HepG2 (cell line): ENCODE measurements at regions not wholly inside any gene's neighbourhood (a gene's known extent, or its start where the extent isn't known, plus 50 kb on each side); places are given as distances from the start of the nearest gene placed in this dataset.

Experiments
- ATF7-NPFF ChIP-seq: sonication (generic); formaldehyde crosslinking; IDR thresholded peaks from 2 replicates; pipeline ENCODE4 v1.8.1; 2023; ENCODE audit warnings: mild to moderate bottlenecking, low read depth, missing genetic modification reagents, moderate library complexity
- CREM ChIP-seq, 2 experiments: sonication (generic) in 1 of 2; formaldehyde crosslinking in 1 of 2; IDR thresholded peaks; 2 replicates each; pipeline versions ENCODE4 v1.4.0 to v1.6.1; 2016 to 2020; ENCODE audit warnings: antibody characterized with exemption in 1 of 2, mild to moderate bottlenecking in 1 of 2, missing genetic modification reagents in 1 of 2
- DPF2 ChIP-seq: sonication (generic); formaldehyde crosslinking; IDR thresholded peaks from 2 replicates; pipeline ENCODE4 v1.4.0; 2020; ENCODE audit warnings: mild to moderate bottlenecking, low read depth, missing genetic modification reagents, borderline replicate concordance
- MAZ ChIP-seq, 2 experiments: sonication (generic) in 1 of 2; formaldehyde crosslinking in 1 of 2; IDR thresholded peaks; 2 replicates each; pipeline versions ENCODE4 v1.5.0 to v1.6.1; 2012 to 2020; ENCODE audit warnings: low read depth in 2 of 2, mild to moderate bottlenecking in 2 of 2, borderline replicate concordance in 1 of 2, improper control_type of control experiment in 1 of 2, low read length in 1 of 2, missing genetic modification reagents in 1 of 2, moderate library complexity in 1 of 2
- RFXANK ChIP-seq: IDR thresholded peaks from 2 replicates; pipeline ENCODE4 v1.6.1; 2016
- TOPORS ChIP-seq: sonication (generic); formaldehyde crosslinking; IDR thresholded peaks from 2 replicates; pipeline ENCODE4 v1.8.0; 2023; ENCODE audit warnings: mild to moderate bottlenecking, missing genetic modification reagents
- ZBTB8A ChIP-seq: sonication (generic); formaldehyde crosslinking; IDR thresholded peaks from 2 replicates; pipeline ENCODE4 v1.4.0; 2020; ENCODE audit warnings: mild to moderate bottlenecking, low read depth, missing genetic modification reagents, borderline replicate concordance
- ZGPAT ChIP-seq: IDR thresholded peaks from 2 replicates; pipeline ENCODE4 v1.6.1; 2016; ENCODE audit warnings: mild to moderate bottlenecking
- ZNF326 ChIP-seq: sonication (generic); formaldehyde crosslinking; IDR thresholded peaks from 2 replicates; pipeline ENCODE4 v1.4.0; 2020; ENCODE audit warnings: missing genetic modification reagents, borderline replicate concordance
- ZNF362 ChIP-seq: sonication (generic); formaldehyde crosslinking; IDR thresholded peaks from 2 replicates; pipeline ENCODE4 v1.4.0; 2020; ENCODE audit warnings: missing genetic modification reagents, mild to moderate bottlenecking, borderline replicate concordance
- ZNF556 ChIP-seq: sonication (generic); formaldehyde crosslinking; IDR thresholded peaks from 2 replicates; pipeline ENCODE4 v1.4.0; 2020; ENCODE audit warnings: mild to moderate bottlenecking, missing genetic modification reagents, borderline replicate concordance
- ZNF770 ChIP-seq: sonication (generic); formaldehyde crosslinking; IDR thresholded peaks from 2 replicates; pipeline ENCODE4 v1.5.0; 2020; ENCODE audit warnings: mild to moderate bottlenecking, missing genetic modification reagents

GRCh38 chr10:78437998-78438906 is 404.6 kb downstream of the RPS24 start (continued):
- TF ChIP-seq ZGPAT = no peak
- no peak for TF ChIP-seq TOPORS
- TF ChIP-seq ZNF556 = no peak; the same call in 1 of the 2 replicates
- TF ChIP-seq DPF2 = no peak; the same call in none of the 2 replicates
- no peak for TF ChIP-seq RFXANK (CRISPR knock-in tag)
- TF ChIP-seq ZBTB8A (CRISPR knock-in tag) = no peak
- TF ChIP-seq CREM (IDR thresholded peaks at IDR 0.05) = peak; percentile 38; the same call in 1 of the 2 replicates
- no peak for TF ChIP-seq CREM (CRISPR knock-in tag; IDR thresholded peaks at IDR 0.05)
- no peak for TF ChIP-seq ZNF326 (CRISPR knock-in tag)
- TF ChIP-seq ATF7-NPFF (CRISPR knock-in tag) = no peak
- no peak for TF ChIP-seq ZNF770 (CRISPR knock-in tag)
- no peak for TF ChIP-seq MAZ (IDR thresholded peaks at IDR 0.05; ENCODE audit: borderline replicate concordance, low read depth, low read length)
- 0 out of 2 replicates have a peak, but pooled peaks have one; percentile 49 for TF ChIP-seq MAZ (CRISPR knock-in tag; IDR thresholded peaks at IDR 0.05; ENCODE audit: low read depth)
- TF ChIP-seq ZNF362 (CRISPR knock-in tag) = no peak; the same call in 1 of the 2 replicates
